ENCODE measurements at regions not wholly inside any gene's neighbourhood (a gene's known extent, or its start where the extent isn't known, plus 50 kb on each side); places are given as distances from the start of the nearest gene placed in this dataset.

- TF ChIP-seq EZH2 (IDR thresholded peaks at IDR 0.05; ENCODE audit: borderline replicate concordance, low read length) (no peak), CTCF (IDR thresholded peaks at IDR 0.05; ENCODE audit: low read length) (no peak)
Measured at GRCh38 chr6:99011151-99011550, 63.4 kb upstream of the FBXL4 start.

Data from OCI-LY1 (cell line).